ENCODE measurements at regions not wholly inside any gene's neighbourhood (a gene's known extent, or its start where the extent isn't known, plus 50 kb on each side); places are given as distances from the start of the nearest gene placed in this dataset.

GRCh38 chr11:122348659-122349409, 232.8 kb upstream of the BLID start:
- DNase-seq (ENCODE audit: low spot score), result no peak

GRCh38 chr11:122346006-122346405, 230.0 kb upstream of the BLID start:
- no peak for DNase-seq (ENCODE audit: low spot score)

GRCh38 chr11:122345586-122345985, 229.6 kb upstream of the BLID start:
- no peak for DNase-seq (ENCODE audit: low spot score)

GRCh38 chr11:122344215-122344614, 228.2 kb upstream of the BLID start:
- DNase-seq (ENCODE audit: low spot score), result peak; percentile 7

- DNase-seq (ENCODE audit: low spot score), result peak; percentile 8
Observed at GRCh38 chr11:122343210-122343609, 227.2 kb upstream of the BLID start.

- DNase-seq (ENCODE audit: low spot score), result no peak
Observed at GRCh38 chr11:122342089-122342744, 226.2 kb upstream of the BLID start.

GRCh38 chr11:122341477-122341876, 225.5 kb upstream of the BLID start:
- DNase-seq (ENCODE audit: low spot score), result no peak

- no peak for DNase-seq (ENCODE audit: low spot score)
Observed at GRCh38 chr11:122340607-122341290, 224.7 kb upstream of the BLID start.

GRCh38 chr11:122339436-122340060, 223.5 kb upstream of the BLID start:
- no peak for DNase-seq (ENCODE audit: low spot score)

GRCh38 chr11:122337704-122338103, 221.7 kb upstream of the BLID start:
- no peak for DNase-seq (ENCODE audit: low spot score)

- no peak for DNase-seq (ENCODE audit: low spot score)
Observed at GRCh38 chr11:122337241-122337640, 221.2 kb upstream of the BLID start.

GRCh38 chr11:122336706-122337105, 220.7 kb upstream of the BLID start:
- no peak for DNase-seq (ENCODE audit: low spot score)

GRCh38 chr11:122334546-122335339, 218.7 kb upstream of the BLID start:
- DNase-seq (ENCODE audit: low spot score), result no peak

- no peak for DNase-seq (ENCODE audit: low spot score)
Observed at GRCh38 chr11:122333467-122333866, 217.5 kb upstream of the BLID start.

- DNase-seq (ENCODE audit: low spot score), result no peak
Observed at GRCh38 chr11:122331079-122331478, 215.1 kb upstream of the BLID start.

GRCh38 chr11:122330279-122330965, 214.4 kb upstream of the BLID start:
- no peak for DNase-seq (ENCODE audit: low spot score)

- DNase-seq (ENCODE audit: low spot score), result no peak
Observed at GRCh38 chr11:122327528-122327927, 211.5 kb upstream of the BLID start.

GRCh38 chr11:122323754-122324421, 207.9 kb upstream of the BLID start:
- DNase-seq (ENCODE audit: low spot score), result no peak

GRCh38 chr11:122322329-122322728, 206.3 kb upstream of the BLID start:
- DNase-seq (ENCODE audit: low spot score), result no peak

- DNase-seq (ENCODE audit: low spot score), result no peak
Observed at GRCh38 chr11:122320671-122321070, 204.7 kb upstream of the BLID start.
